ENCODE measurements at regions not wholly inside any gene's neighbourhood (a gene's known extent, or its start where the extent isn't known, plus 50 kb on each side); places are given as distances from the start of the nearest gene placed in this dataset.

DNA sequence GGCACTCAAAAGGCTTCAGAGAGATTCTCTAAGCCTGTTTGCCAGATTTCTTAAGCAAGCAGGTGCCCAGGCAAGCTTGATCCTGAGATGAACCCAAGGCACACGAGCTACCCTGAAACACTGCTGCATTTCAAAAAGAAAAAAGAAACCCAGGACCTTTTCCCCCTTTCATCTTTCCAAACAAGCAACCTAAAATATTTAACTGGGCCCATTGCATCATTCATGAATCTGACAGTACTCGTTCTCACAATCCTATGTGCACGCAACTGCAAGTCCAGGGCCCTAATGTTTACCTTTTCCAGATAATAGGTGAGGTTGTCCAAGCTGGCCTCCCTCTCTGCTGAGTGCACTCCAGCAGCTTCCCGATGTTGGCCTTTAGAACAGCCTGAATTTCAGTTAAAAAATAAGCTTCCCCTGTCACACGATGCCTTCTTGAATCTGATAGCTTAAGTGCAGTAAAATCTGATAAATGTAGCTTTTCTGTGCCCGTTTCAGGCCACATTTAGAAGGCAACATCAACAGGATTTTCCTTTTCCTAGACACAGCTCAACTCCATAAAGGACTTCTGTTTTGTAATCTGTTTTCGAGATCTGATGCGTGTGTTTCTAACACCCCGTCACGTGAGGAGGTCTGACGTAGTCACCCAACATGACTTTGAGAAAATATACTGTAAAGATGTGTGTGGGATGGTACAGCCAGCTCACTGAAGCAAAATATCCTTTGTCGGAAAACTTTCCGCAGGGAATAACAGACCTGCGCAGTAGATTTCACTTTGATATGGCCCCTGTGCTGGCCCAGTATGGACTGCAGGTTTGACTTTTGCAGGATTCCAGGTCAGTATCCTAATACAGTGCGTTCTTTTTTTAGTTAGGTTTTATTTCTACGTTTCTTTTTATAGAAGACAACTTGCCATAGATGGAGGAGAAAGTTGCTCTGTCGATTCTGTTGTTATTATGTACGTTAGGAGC is 55.1 kb upstream of the RASA2 start:
- Histone ChIP-seq H3K4me1 (peaks cover 1 to 6% of the 10 kb centered on the region in 2 donors), H3K27ac (peak overlapping the region in 1 of 2 donors; percentile 4), H3K27me3 (no peaks in the 10 kb centered on the region), H3K4me3 (no peak overlapping the region), H3K9me3 (no peaks in the 10 kb centered on the region), H3K36me3 (no peaks in the 10 kb centered on the region)
- intact Hi-C loops (cut with DNase I; ENCODE audit: low total_unique reads): loop anchor here (10.0 kb wide), 1 partner anchor 57 kb away; no protein-coding TSS in a partner anchor
- TF ChIP-seq, protein P1, sequence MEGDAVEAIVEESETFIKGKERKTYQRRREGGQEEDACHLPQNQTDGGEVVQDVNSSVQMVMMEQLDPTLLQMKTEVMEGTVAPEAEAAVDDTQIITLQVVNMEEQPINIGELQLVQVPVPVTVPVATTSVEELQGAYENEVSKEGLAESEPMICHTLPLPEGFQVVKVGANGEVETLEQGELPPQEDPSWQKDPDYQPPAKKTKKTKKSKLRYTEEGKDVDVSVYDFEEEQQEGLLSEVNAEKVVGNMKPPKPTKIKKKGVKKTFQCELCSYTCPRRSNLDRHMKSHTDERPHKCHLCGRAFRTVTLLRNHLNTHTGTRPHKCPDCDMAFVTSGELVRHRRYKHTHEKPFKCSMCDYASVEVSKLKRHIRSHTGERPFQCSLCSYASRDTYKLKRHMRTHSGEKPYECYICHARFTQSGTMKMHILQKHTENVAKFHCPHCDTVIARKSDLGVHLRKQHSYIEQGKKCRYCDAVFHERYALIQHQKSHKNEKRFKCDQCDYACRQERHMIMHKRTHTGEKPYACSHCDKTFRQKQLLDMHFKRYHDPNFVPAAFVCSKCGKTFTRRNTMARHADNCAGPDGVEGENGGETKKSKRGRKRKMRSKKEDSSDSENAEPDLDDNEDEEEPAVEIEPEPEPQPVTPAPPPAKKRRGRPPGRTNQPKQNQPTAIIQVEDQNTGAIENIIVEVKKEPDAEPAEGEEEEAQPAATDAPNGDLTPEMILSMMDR (IDR thresholded peaks at IDR 0.05): no peak
- TF ChIP-seq POLR2AphosphoS5 (IDR thresholded peaks at IDR 0.05) (no peak), POLR2A (IDR thresholded peaks at IDR 0.05) (no peak)
- no peak for DNase-seq (ENCODE audit: low spot score in 2 of 2)

DNA sequence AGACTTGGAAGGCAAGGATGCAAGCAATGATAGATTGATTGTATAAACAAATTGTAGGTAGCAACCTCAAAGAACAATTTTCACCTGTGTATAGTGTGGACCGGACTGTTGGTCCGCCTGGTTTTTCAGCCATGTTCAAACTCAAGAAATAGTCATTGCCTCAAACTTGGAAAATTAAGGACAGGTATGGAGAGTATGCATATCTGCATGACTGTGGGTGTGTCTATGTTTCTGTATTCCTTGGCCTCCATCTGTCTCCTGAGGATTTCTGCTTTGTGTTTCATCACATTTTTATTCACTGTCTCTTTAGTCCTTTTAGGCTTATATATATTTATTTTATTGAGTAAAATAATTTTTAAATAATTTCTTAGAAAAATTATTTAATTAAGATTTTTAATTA is 53.9 kb upstream of the RASA2 start:
- no peak overlapping the region for H3K4me3 ChIP-seq
- TF ChIP-seq POLR2A (IDR thresholded peaks at IDR 0.05) (no peak), POLR2AphosphoS5 (IDR thresholded peaks at IDR 0.05) (no peak)
- TF ChIP-seq, protein P1 (IDR thresholded peaks at IDR 0.05): no peak
- H3K27ac ChIP-seq: no peak overlapping the region
- no peaks in the 10 kb centered on the region for H3K4me1 ChIP-seq
- DNase-seq (ENCODE audit: low spot score in 2 of 2): no peak
- intact Hi-C loops (cut with DNase I; ENCODE audit: low total_unique reads): loop anchor here (10.0 kb wide), 1 partner anchor 58 kb away; no protein-coding TSS in a partner anchor
- H3K27me3 ChIP-seq: no peaks in the 10 kb centered on the region
- H3K36me3 ChIP-seq: no peaks in the 10 kb centered on the region
- no peaks in the 10 kb centered on the region for H3K9me3 ChIP-seq

DNA sequence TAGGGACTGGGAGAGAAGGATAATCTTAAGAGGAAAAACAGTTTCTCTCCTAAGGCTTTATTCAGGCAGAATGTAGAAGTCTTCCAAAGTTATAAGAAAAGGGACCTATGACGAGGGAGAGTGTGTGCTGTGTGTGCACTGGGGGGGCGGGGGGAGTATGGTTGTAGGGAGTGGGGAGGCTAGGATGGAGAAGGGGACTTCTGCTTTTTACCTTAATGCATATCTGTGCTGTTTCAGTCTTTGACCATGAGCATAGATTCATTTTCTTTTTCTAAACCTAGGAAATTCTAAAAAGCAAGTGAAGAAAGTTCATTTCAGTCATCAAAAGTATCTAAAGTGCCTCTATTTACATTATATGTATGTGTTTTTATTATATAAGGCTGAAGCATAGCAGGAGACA is 52.6 kb upstream of the RASA2 start:
- Histone ChIP-seq H3K4me1 (no peaks in the 10 kb centered on the region), H3K36me3 (no peaks in the 10 kb centered on the region), H3K27me3 (no peaks in the 10 kb centered on the region), H3K4me3 (no peak overlapping the region), H3K27ac (no peak overlapping the region), H3K9me3 (no peaks in the 10 kb centered on the region)
- TF ChIP-seq, protein P1 (IDR thresholded peaks at IDR 0.05): no peak
- TF ChIP-seq POLR2A (IDR thresholded peaks at IDR 0.05) (no peak), POLR2AphosphoS5 (IDR thresholded peaks at IDR 0.05) (no peak)
- intact Hi-C loops (cut with DNase I; ENCODE audit: low total_unique reads): loop anchor here (10.0 kb wide), 1 partner anchor 59 kb away; no protein-coding TSS in a partner anchor
- no peak for DNase-seq (ENCODE audit: low spot score in 2 of 2)

DNA sequence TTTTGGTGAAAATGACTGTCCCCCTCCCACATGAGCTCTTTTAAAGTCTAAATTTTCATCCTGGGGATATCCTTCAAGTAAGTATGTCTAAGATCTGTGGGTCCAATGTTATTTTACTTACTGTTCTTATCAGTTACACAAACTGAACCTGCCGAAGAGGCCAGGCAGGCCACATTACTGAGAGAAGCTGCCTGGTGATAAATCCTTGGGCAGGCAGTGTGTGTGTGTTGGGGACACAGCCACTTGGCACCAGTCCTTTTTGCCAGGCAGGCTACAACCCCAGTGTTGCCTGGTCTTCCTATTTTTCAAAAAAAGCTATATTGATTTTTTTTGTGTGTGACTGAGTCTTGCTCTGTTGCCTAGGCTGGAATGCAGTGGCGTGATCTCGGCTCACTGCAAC is 50.6 kb upstream of the RASA2 start:
- intact Hi-C loops (cut with DNase I; ENCODE audit: low total_unique reads): loop anchor here (10.0 kb wide), 1 partner anchor 61 kb away; no protein-coding TSS in a partner anchor
- H3K27ac ChIP-seq: peak overlapping the region in 1 of 2 donors; percentile 14
- no peaks in the 10 kb centered on the region for H3K4me1 ChIP-seq
- DNase-seq (ENCODE audit: low spot score in 2 of 2): no peak
- TF ChIP-seq POLR2AphosphoS5 (IDR thresholded peaks at IDR 0.05): no peak
- TF ChIP-seq, protein P1 (IDR thresholded peaks at IDR 0.05): no peak
- no peak for TF ChIP-seq POLR2A (IDR thresholded peaks at IDR 0.05)
- no peaks in the 10 kb centered on the region for H3K27me3 ChIP-seq
- no peaks in the 10 kb centered on the region for H3K9me3 ChIP-seq
- no peaks in the 10 kb centered on the region for H3K36me3 ChIP-seq
- H3K4me3 ChIP-seq: no peak overlapping the region
